ENCODE measurements at regions not wholly inside any gene's neighbourhood (a gene's known extent, or its start where the extent isn't known, plus 50 kb on each side); places are given as distances from the start of the nearest gene placed in this dataset.

DNA sequence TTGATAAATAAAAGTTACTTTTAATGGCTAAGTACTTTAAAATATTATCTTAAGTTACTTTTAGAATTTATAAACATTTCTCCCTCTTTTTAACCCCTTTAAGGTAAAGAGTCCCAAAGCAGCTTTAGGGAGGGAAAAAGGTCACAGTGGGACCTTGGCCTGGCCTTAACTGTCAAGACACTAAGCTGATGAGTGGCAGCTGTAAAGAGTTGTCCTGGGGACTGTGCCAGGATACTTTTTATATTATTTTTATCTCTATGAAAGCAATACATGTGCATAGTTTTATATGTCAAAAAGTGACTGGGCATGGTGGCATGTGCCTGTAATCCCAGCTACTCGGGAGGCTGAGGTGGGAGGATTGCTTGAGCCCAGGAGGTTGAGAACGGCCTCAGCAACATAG is 94.2 kb upstream of the RESF1 start:
- in situ Hi-C loops (cut with MboI) = no loop called here
- Histone ChIP-seq H2AFZ (no peak overlapping the region), H3F3A (ENCODE audit: insufficient read depth) (no peaks in the 10 kb centered on the region), H4K20me1 (ENCODE audit: insufficient read depth) (no peaks in the 10 kb centered on the region), H3K4me3 (no peak overlapping the region), H3K9me3 (ENCODE audit: low read depth) (no peaks in the 10 kb centered on the region), H3K36me3 (ENCODE audit: low read depth) (no peaks in the 10 kb centered on the region), H3K9ac (no peak overlapping the region), H3K27ac (no peak overlapping the region), H3K4me2 (ENCODE audit: unreplicated experiment) (no peak overlapping the region), H3K27me3 (replicated peaks; ENCODE audit: insufficient read depth) (no peaks in the 10 kb centered on the region), H3K79me2 (ENCODE audit: insufficient read depth) (no peaks in the 10 kb centered on the region), H3K9me2 (ENCODE audit: insufficient read depth) (no peaks in the 10 kb centered on the region), H3K4me1 (ENCODE audit: insufficient read depth) (no peaks in the 10 kb centered on the region)
- TF ChIP-seq EZH2 (IDR thresholded peaks at IDR 0.05; ENCODE audit: insufficient read depth, poor library complexity, severe bottlenecking) = no peak
- no peak for TF ChIP-seq EZH2phosphoT487 (IDR thresholded peaks at IDR 0.05; ENCODE audit: insufficient read depth, low read depth)
- 13 to 15% methylated on average over 2 of the region's 2 CpGs for WGBS, 2 experiments (ENCODE audit: low coverage in 1 of 2, low lambda C conversion rate in 2 of 2, missing lambda C conversion rate in 2 of 2)
- DNase-seq = no peak

DNA sequence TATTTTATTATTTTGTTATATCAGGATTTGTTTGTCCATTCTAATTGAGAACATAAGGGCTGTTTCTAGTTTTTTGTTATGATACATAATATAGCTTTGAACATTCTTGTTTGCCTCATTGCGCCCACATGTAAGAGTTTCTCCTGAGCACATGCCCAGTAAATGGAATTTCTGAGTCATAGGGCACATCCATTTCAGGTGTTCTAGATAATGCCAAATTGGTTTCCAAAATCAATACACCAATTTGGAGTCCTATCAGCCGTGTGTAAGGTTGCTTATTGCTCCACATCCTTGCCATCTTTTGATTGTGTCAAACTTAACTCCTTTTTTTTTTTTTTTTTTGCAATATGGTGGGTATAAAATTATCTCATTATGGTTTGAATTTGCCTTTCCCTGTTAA is 97.9 kb upstream of the RESF1 start:
- no peaks in the 10 kb centered on the region for H3K9me2 ChIP-seq (ENCODE audit: insufficient read depth)
- H4K20me1 ChIP-seq (ENCODE audit: insufficient read depth) = no peaks in the 10 kb centered on the region
- TF ChIP-seq EZH2 (IDR thresholded peaks at IDR 0.05; ENCODE audit: insufficient read depth, poor library complexity, severe bottlenecking) (no peak), EZH2phosphoT487 (IDR thresholded peaks at IDR 0.05; ENCODE audit: insufficient read depth, low read depth) (no peak)
- in situ Hi-C loops (cut with MboI) = no loop called here
- no peak overlapping the region for H3K27ac ChIP-seq
- H3K4me1 ChIP-seq (ENCODE audit: insufficient read depth) = no peaks in the 10 kb centered on the region
- peak; percentile 4 for DNase-seq
- H3K27me3 ChIP-seq (replicated peaks; ENCODE audit: insufficient read depth) = no peaks in the 10 kb centered on the region
- no peak overlapping the region for H3K9ac ChIP-seq
- no peaks in the 10 kb centered on the region for H3F3A ChIP-seq (ENCODE audit: insufficient read depth)
- H3K4me2 ChIP-seq (ENCODE audit: unreplicated experiment) = no peak overlapping the region
- no peaks in the 10 kb centered on the region for H3K79me2 ChIP-seq (ENCODE audit: insufficient read depth)
- H3K9me3 ChIP-seq (ENCODE audit: low read depth) = no peaks in the 10 kb centered on the region
- H2AFZ ChIP-seq = no peak overlapping the region
- H3K36me3 ChIP-seq (ENCODE audit: low read depth) = no peaks in the 10 kb centered on the region
- H3K4me3 ChIP-seq = no peak overlapping the region
- WGBS, 2 experiments (ENCODE audit: low coverage in 1 of 2, low lambda C conversion rate in 2 of 2, missing lambda C conversion rate in 2 of 2) = 24 to 26% methylated on average over 2 of the region's 2 CpGs

- Histone ChIP-seq H3K27me3 (replicated peaks; ENCODE audit: insufficient read depth) (no peaks in the 10 kb centered on the region), H3K4me2 (ENCODE audit: unreplicated experiment) (no peak overlapping the region), H3K79me2 (ENCODE audit: insufficient read depth) (no peaks in the 10 kb centered on the region), H3F3A (ENCODE audit: insufficient read depth) (no peaks in the 10 kb centered on the region), H4K20me1 (ENCODE audit: insufficient read depth) (no peaks in the 10 kb centered on the region), H3K9me2 (ENCODE audit: insufficient read depth) (no peaks in the 10 kb centered on the region), H3K4me1 (ENCODE audit: insufficient read depth) (no peaks in the 10 kb centered on the region), H3K36me3 (ENCODE audit: low read depth) (no peaks in the 10 kb centered on the region), H3K27ac (no peak overlapping the region), H2AFZ (no peak overlapping the region), H3K9me3 (ENCODE audit: low read depth) (no peaks in the 10 kb centered on the region), H3K4me3 (no peak overlapping the region), H3K9ac (no peak overlapping the region)
- TF ChIP-seq EZH2 (IDR thresholded peaks at IDR 0.05; ENCODE audit: insufficient read depth, poor library complexity, severe bottlenecking) = no peak
- no peak for TF ChIP-seq EZH2phosphoT487 (IDR thresholded peaks at IDR 0.05; ENCODE audit: insufficient read depth, low read depth)
- in situ Hi-C loops (cut with MboI) = no loop called here
- 59 to 68% methylated on average over 4 of the region's 4 CpGs for WGBS, 2 experiments (ENCODE audit: low coverage in 1 of 2, low lambda C conversion rate in 2 of 2, missing lambda C conversion rate in 2 of 2)
- no peak for DNase-seq
Measured at GRCh38 chr12:31860401-31860800, 98.8 kb upstream of the RESF1 start.

DNA sequence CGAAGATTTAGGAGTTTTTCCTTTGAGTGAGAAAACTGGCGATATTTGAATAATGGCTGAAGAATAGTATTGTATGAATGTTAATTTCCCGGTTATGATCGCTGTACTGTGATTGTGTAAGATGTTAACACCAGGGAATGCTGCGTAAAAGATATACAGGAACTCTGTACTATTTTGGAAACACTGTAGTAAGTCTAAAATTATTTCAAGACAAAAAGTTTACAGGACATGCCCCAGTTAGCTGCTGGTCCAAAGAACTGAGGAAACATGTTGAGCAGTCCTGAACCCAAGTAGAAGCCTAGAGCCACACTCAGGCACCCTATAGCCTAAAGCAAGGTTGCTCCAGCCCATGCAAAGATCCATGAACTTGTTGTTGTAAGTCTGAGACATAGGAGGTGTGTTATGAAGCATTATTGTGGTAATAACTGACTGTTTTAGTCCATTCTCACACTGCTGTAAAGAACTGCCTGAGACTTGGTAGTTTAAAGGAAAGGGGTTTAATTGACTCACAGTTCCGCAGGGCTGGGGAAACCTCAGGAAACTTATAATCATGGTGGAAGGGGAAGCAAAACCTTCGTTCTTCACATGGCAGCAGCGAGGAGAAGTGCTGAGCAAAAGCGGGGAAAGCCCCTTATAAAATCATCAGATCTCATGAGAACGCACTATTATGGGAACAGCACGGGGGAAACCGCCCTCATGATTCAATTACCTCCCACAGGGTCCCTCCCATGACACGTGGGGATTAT is 99.8 kb upstream of the RESF1 start:
- no peak overlapping the region for H3K4me3 ChIP-seq
- no peaks in the 10 kb centered on the region for H3K9me2 ChIP-seq (ENCODE audit: insufficient read depth)
- H3K9me3 ChIP-seq (ENCODE audit: low read depth) = no peaks in the 10 kb centered on the region
- H3K4me2 ChIP-seq (ENCODE audit: unreplicated experiment) = no peak overlapping the region
- whole genome bisulfite sequencing, 2 experiments (ENCODE audit: low coverage in 1 of 2, low lambda C conversion rate in 2 of 2, missing lambda C conversion rate in 2 of 2) = 50% methylated on average over 13 of the region's 13 CpGs
- no peak for DNase-seq
- no peaks in the 10 kb centered on the region for H3K4me1 ChIP-seq (ENCODE audit: insufficient read depth)
- no peaks in the 10 kb centered on the region for H3K27me3 ChIP-seq (replicated peaks; ENCODE audit: insufficient read depth)
- no peaks in the 10 kb centered on the region for H3K36me3 ChIP-seq (ENCODE audit: low read depth)
- in situ Hi-C loops (cut with MboI) = no loop called here
- no peaks in the 10 kb centered on the region for H4K20me1 ChIP-seq (ENCODE audit: insufficient read depth)
- no peak overlapping the region for H3K27ac ChIP-seq
- TF ChIP-seq EZH2 (IDR thresholded peaks at IDR 0.05; ENCODE audit: insufficient read depth, poor library complexity, severe bottlenecking) (no peak), EZH2phosphoT487 (IDR thresholded peaks at IDR 0.05; ENCODE audit: insufficient read depth, low read depth) (no peak)
- no peaks in the 10 kb centered on the region for H3F3A ChIP-seq (ENCODE audit: insufficient read depth)
- no peak overlapping the region for H2AFZ ChIP-seq
- no peak overlapping the region for H3K9ac ChIP-seq
- no peaks in the 10 kb centered on the region for H3K79me2 ChIP-seq (ENCODE audit: insufficient read depth)

Measured in GM23248 (cell line).